Endothelial cell of umbilical vein (primary cell): ENCODE measurements at regions not wholly inside any gene's neighbourhood (a gene's known extent, or its start where the extent isn't known, plus 50 kb on each side); places are given as distances from the start of the nearest gene placed in this dataset.

Source experiments
- BruUV-seq: library from RNA; stranded (reverse); fragments of 400-500 nt; replicated peaks from 2 replicates; lab custom pipeline; 2021; lab: Mats Ljungman, UMichigan
- CTCF ChIA-PET: fragments of 300-600, 350-600 bp; sonication (Branson Sonifier 250); formaldehyde crosslinking; loops from one replicate; lab custom pipeline; 2021; ENCODE audit warnings: antibody characterized with exemption, inconsistent platforms; lab: Charles Lee
- POLR2A ChIA-PET: fragments of 300-600, 350-600 bp; sonication (Branson Sonifier 250); formaldehyde crosslinking; loops from one replicate; lab custom pipeline; 2021; ENCODE audit warnings: antibody characterized with exemption, inconsistent platforms; lab: Charles Lee
- DNase-seq: peaks from one replicate; pipeline ENCODE4 v3.0.0-alpha.2; 2011; ENCODE audit warnings: low read depth, low spot score
- FAIRE-seq: peaks from 2 replicates; lab custom pipeline; 2011; peaks lifted over from hg19 to GRCh38; lab: Jason Lieb, UNC
- H2AFZ ChIP-seq: 2 replicates; pipeline ENCODE4 v1.6.0; 2012; ENCODE audit warnings: low read depth, low read length, control low read depth, inconsistent platforms
- H3K27ac ChIP-seq: 2 replicates; pipeline ENCODE4 v1.5.1; 2011; ENCODE audit warnings: low read depth, mild to moderate bottlenecking, control low read depth, low read length, moderate library complexity; ENCODE audit not compliant: insufficient read depth
- H3K27me3 ChIP-seq, 2 experiments: 2 replicates each; pipeline versions ENCODE4 v1.6.0 to v1.6.1; 2011; ENCODE audit warnings: low read length in 2 of 2, mixed read lengths in 1 of 2; ENCODE audit not compliant: control insufficient read depth in 2 of 2, insufficient read depth in 2 of 2
- H3K36me3 ChIP-seq, 2 experiments: 2 replicates in 1 of 2; 3 replicates in 1 of 2; pipeline ENCODE4 v1.5.1; 2011; ENCODE audit warnings: low read length in 2 of 2, mild to moderate bottlenecking in 1 of 2, moderate library complexity in 1 of 2; ENCODE audit not compliant: control insufficient read depth in 2 of 2, insufficient read depth in 2 of 2; ENCODE audit errors: extremely low read depth in 1 of 2
- H3K4me1 ChIP-seq: 3 replicates; pipeline ENCODE4 v1.5.1; 2011; ENCODE audit warnings: mild to moderate bottlenecking, low read length; ENCODE audit not compliant: control insufficient read depth, insufficient read depth; ENCODE audit errors: extremely low read depth
- H3K4me2 ChIP-seq: 2 replicates; pipeline ENCODE4 v1.6.1; 2011; ENCODE audit warnings: low read length, control low read depth, mixed read lengths; ENCODE audit not compliant: insufficient read depth
- H3K4me3 ChIP-seq, 3 experiments: fragments of 200-600 bp in 1 of 3; sonication (generic), shearing (Covaris generic) in 1 of 3; replicated peaks in 1 of 3; 2 replicates each; pipeline ENCODE4 v1.5.1; 2011 to 2016; ENCODE audit warnings: control low read depth in 3 of 3, low read length in 3 of 3, mild to moderate bottlenecking in 2 of 3, inconsistent platforms in 1 of 3, low read depth in 1 of 3, moderate library complexity in 1 of 3; ENCODE audit not compliant: insufficient read depth in 1 of 3
- H3K79me2 ChIP-seq: 2 replicates; pipeline ENCODE4 v1.6.0; 2012; ENCODE audit warnings: low read length, inconsistent platforms; ENCODE audit not compliant: control insufficient read depth, insufficient read depth
- H3K9ac ChIP-seq: replicated peaks from 2 replicates; pipeline ENCODE3; 2011; ENCODE audit warnings: low read length, control low read depth; ENCODE audit not compliant: insufficient read depth; ENCODE audit errors: extremely low read depth
- H3K9me1 ChIP-seq: replicated peaks from 3 replicates; pipeline ENCODE4 v1.6.0; 2011; ENCODE audit warnings: mild to moderate bottlenecking, low read length; ENCODE audit not compliant: control insufficient read depth, insufficient read depth; ENCODE audit errors: extremely low read depth
- H3K9me3 ChIP-seq: replicated peaks from 2 replicates; pipeline ENCODE4 v1.5.1; 2012; ENCODE audit warnings: low read length, inconsistent platforms; ENCODE audit not compliant: control insufficient read depth, insufficient read depth
- H4K20me1 ChIP-seq: replicated peaks from 2 replicates; pipeline ENCODE3; 2011; ENCODE audit warnings: mild to moderate bottlenecking, low read length; ENCODE audit not compliant: control insufficient read depth, insufficient read depth; ENCODE audit errors: extremely low read depth
- EZH2 ChIP-seq: IDR thresholded peaks from 2 replicates; pipeline ENCODE4 v1.6.1; 2012; ENCODE audit warnings: borderline replicate concordance, low read depth, mild to moderate bottlenecking, moderate library complexity, low read length, inconsistent platforms; ENCODE audit not compliant: severe bottlenecking
- FOS ChIP-seq: IDR thresholded peaks from 2 replicates; pipeline ENCODE4 v1.6.1; 2011; ENCODE audit warnings: mild to moderate bottlenecking, low read length, moderate library complexity, borderline replicate concordance; ENCODE audit not compliant: insufficient read depth
- GATA2 ChIP-seq: IDR thresholded peaks from 2 replicates; pipeline ENCODE4 v1.7.0; 2011; ENCODE audit warnings: low read depth, mild to moderate bottlenecking, moderate library complexity, mixed read lengths, low read length; ENCODE audit not compliant: insufficient read length, insufficient read depth
- JUN ChIP-seq: IDR thresholded peaks from 2 replicates; pipeline ENCODE4 v1.6.1; 2011; ENCODE audit warnings: borderline replicate concordance, low read depth; ENCODE audit not compliant: insufficient read length, insufficient read depth
- MYC ChIP-seq: IDR thresholded peaks from one replicate; pipeline ENCODE4 v1.6.1; 2011; ENCODE audit warnings: mild to moderate bottlenecking, low read depth, low read length
- POLR2A ChIP-seq: IDR thresholded peaks from 2 replicates; pipeline ENCODE4 v1.6.1; 2012; ENCODE audit warnings: low read depth, mild to moderate bottlenecking, control low read depth, low read length
- POLR2AphosphoS5 ChIP-seq: IDR thresholded peaks from 2 replicates; pipeline ENCODE4 v1.6.1; 2012; ENCODE audit warnings: low read depth, mild to moderate bottlenecking, control low read depth, low read length, moderate library complexity; ENCODE audit not compliant: insufficient read depth
- dilution Hi-C: fragments of 300-500 bp; cut with MboI; formaldehyde crosslinking; loops from one replicate; pipeline ENCODE4 v1.15.0; 2019; ENCODE audit warnings: low sequenced_read_pairs; ENCODE audit not compliant: extremely low pct_ligation_motif_present
- intact Hi-C: fragments of 100-400 bp; cut with micrococcal nuclease; formaldehyde crosslinking; loops from one replicate; pipeline ENCODE4 v1.10.0; 2022
- TF ChIP-seq, protein P1 (sequence below): IDR thresholded peaks from 2 replicates; pipeline ENCODE4 v1.6.1; 2011; ENCODE audit not compliant: insufficient read depth, insufficient read length
- TF ChIP-seq, protein P2 (sequence below), 2 donors: IDR thresholded peaks; 1 replicate in 1 of 2; 2 replicates in 1 of 2; pipeline ENCODE4 v1.5.1; 2011; ENCODE audit warnings: low read length in 2 of 2, mild to moderate bottlenecking in 2 of 2, moderate library complexity in 2 of 2, control low read depth in 1 of 2, inconsistent platforms in 1 of 2, low read depth in 1 of 2; ENCODE audit not compliant: insufficient read depth in 1 of 2; ENCODE audit errors: extremely low read depth in 1 of 2

DNA sequence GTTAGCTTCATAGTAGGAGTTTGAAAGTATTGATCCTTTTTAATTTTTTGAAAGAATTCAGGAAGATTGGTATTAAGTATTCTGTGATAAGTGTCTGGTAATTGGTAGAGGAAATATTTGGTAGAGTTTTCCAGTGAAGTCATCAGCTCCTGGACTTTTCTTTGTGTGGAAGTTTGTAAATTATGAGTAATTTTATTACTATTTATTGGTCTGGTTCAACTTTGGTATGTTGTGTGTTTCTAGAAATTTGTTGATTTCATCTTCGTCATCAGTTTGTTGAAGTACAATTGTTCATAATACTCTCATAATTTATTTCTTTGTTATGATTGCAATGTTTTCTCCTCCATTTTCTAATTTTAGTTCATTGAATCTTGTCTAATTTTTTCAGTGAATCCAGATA lies 832.0 kb downstream of the OTOL1 start:
- H3K27me3 ChIP-seq = no peaks in the 10 kb centered on the region
- FAIRE-seq = no peak
- H3K27ac ChIP-seq = no peak overlapping the region
- no peaks in the 10 kb centered on the region for H4K20me1 ChIP-seq
- BruUV-seq = no TSS peak
- dilution Hi-C loops = no loop called here
- no peaks in the 10 kb centered on the region for H3K9me1 ChIP-seq
- intact Hi-C loops = no loop called here
- DNase-seq = no peak
- no peaks in the 10 kb centered on the region for H3K4me1 ChIP-seq
- H3K36me3 ChIP-seq = no peaks in the 10 kb centered on the region
- no peak overlapping the region for H3K4me2 ChIP-seq
- no peaks in the 10 kb centered on the region for H3K9me3 ChIP-seq
- ChIA-PET CTCF (no interaction called here), POLR2A (no interaction called here)
- no peaks in the 10 kb centered on the region for H3K79me2 ChIP-seq
- no peak overlapping the region for H3K4me3 ChIP-seq
- TF ChIP-seq EZH2 = no peak
- no peak for TF ChIP-seq MYC
- TF ChIP-seq POLR2AphosphoS5 = no peak
- TF ChIP-seq, protein P1, sequence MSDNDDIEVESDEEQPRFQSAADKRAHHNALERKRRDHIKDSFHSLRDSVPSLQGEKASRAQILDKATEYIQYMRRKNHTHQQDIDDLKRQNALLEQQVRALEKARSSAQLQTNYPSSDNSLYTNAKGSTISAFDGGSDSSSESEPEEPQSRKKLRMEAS = no peak
- TF ChIP-seq JUN = no peak
- TF ChIP-seq FOS = no peak
- no peak for TF ChIP-seq GATA2
- no peak for TF ChIP-seq POLR2A
- TF ChIP-seq, protein P2, sequence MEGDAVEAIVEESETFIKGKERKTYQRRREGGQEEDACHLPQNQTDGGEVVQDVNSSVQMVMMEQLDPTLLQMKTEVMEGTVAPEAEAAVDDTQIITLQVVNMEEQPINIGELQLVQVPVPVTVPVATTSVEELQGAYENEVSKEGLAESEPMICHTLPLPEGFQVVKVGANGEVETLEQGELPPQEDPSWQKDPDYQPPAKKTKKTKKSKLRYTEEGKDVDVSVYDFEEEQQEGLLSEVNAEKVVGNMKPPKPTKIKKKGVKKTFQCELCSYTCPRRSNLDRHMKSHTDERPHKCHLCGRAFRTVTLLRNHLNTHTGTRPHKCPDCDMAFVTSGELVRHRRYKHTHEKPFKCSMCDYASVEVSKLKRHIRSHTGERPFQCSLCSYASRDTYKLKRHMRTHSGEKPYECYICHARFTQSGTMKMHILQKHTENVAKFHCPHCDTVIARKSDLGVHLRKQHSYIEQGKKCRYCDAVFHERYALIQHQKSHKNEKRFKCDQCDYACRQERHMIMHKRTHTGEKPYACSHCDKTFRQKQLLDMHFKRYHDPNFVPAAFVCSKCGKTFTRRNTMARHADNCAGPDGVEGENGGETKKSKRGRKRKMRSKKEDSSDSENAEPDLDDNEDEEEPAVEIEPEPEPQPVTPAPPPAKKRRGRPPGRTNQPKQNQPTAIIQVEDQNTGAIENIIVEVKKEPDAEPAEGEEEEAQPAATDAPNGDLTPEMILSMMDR (IDR thresholded peaks at IDR 0.05; ENCODE audit: extremely low read depth in 1 of 2, insufficient read depth in 1 of 2, low read depth in 1 of 2, low read length in 2 of 2) = no peak
- H2AFZ ChIP-seq = no peak overlapping the region
- H3K9ac ChIP-seq = no peak overlapping the region
